ENCODE measurements at regions not wholly inside any gene's neighbourhood (a gene's known extent, or its start where the extent isn't known, plus 50 kb on each side); places are given as distances from the start of the nearest gene placed in this dataset.

DNA sequence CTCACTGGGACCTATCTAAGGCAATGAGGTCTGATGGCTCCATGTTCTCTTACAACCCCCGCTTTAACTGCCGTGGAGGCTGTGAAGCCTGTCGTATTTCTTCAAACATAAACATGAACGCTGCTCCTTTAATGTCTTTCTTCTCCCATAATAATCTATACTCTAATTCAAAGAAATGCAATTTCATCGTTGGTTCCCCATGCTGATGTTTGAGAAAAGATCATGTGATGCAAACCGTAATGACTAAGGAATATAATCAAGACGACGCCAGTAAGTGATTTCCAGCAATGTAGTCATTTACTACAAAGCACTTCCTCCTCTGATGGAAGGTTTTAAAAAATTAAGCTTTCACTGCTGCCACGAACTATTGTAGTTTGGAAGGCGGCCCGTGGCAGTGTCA, 102.6 kb upstream of the NEBL start:
- H3K9me3 Mint-ChIP-seq (ENCODE audit: unreplicated experiment): peaks cover 2% of the 10 kb centered on the region
- H3K4me1 Mint-ChIP-seq (ENCODE audit: low read depth, unreplicated experiment): peaks cover 11% of the 10 kb centered on the region
- no peak for DNase-seq
- no peak overlapping the region for H3K4me3 Mint-ChIP-seq (ENCODE audit: unreplicated experiment)
- no peaks in the 10 kb centered on the region for H3K27me3 Mint-ChIP-seq (ENCODE audit: unreplicated experiment)
- no peaks in the 10 kb centered on the region for H3K36me3 Mint-ChIP-seq (ENCODE audit: unreplicated experiment)
- TF ChIP-seq, protein P1, sequence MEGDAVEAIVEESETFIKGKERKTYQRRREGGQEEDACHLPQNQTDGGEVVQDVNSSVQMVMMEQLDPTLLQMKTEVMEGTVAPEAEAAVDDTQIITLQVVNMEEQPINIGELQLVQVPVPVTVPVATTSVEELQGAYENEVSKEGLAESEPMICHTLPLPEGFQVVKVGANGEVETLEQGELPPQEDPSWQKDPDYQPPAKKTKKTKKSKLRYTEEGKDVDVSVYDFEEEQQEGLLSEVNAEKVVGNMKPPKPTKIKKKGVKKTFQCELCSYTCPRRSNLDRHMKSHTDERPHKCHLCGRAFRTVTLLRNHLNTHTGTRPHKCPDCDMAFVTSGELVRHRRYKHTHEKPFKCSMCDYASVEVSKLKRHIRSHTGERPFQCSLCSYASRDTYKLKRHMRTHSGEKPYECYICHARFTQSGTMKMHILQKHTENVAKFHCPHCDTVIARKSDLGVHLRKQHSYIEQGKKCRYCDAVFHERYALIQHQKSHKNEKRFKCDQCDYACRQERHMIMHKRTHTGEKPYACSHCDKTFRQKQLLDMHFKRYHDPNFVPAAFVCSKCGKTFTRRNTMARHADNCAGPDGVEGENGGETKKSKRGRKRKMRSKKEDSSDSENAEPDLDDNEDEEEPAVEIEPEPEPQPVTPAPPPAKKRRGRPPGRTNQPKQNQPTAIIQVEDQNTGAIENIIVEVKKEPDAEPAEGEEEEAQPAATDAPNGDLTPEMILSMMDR (IDR thresholded peaks at IDR 0.05; ENCODE audit: partially characterized antibody, unreplicated experiment): no peak
- H3K27ac Mint-ChIP-seq (ENCODE audit: unreplicated experiment): no peak overlapping the region

DNA sequence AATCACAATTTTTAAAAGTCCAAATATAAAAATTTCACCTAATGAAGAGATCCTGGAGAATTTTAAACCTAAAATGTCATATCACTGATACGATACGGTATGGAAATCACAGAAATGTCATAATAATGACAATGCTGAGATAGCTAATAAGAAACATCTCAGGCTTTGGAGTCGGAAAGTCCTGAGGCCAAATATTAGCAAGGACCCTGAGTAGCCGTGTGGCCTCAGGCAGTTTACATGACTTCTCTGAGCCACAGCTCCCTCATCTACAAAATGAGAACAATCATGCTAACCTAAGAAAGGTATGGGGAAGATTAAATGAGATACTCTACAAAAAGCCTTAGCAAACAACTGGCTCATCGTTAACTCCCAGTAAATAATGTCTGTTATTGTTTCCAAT, 100.9 kb upstream of the NEBL start:
- no peak overlapping the region for H3K4me3 Mint-ChIP-seq (ENCODE audit: unreplicated experiment)
- H3K27me3 Mint-ChIP-seq (ENCODE audit: unreplicated experiment): no peaks in the 10 kb centered on the region
- TF ChIP-seq, protein P1 (IDR thresholded peaks at IDR 0.05; ENCODE audit: partially characterized antibody, unreplicated experiment): no peak
- peaks cover 4% of the 10 kb centered on the region for H3K4me1 Mint-ChIP-seq (ENCODE audit: low read depth, unreplicated experiment)
- no peaks in the 10 kb centered on the region for H3K36me3 Mint-ChIP-seq (ENCODE audit: unreplicated experiment)
- no peaks in the 10 kb centered on the region for H3K9me3 Mint-ChIP-seq (ENCODE audit: unreplicated experiment)
- no peak overlapping the region for H3K27ac Mint-ChIP-seq (ENCODE audit: unreplicated experiment)
- no peak for DNase-seq

DNA sequence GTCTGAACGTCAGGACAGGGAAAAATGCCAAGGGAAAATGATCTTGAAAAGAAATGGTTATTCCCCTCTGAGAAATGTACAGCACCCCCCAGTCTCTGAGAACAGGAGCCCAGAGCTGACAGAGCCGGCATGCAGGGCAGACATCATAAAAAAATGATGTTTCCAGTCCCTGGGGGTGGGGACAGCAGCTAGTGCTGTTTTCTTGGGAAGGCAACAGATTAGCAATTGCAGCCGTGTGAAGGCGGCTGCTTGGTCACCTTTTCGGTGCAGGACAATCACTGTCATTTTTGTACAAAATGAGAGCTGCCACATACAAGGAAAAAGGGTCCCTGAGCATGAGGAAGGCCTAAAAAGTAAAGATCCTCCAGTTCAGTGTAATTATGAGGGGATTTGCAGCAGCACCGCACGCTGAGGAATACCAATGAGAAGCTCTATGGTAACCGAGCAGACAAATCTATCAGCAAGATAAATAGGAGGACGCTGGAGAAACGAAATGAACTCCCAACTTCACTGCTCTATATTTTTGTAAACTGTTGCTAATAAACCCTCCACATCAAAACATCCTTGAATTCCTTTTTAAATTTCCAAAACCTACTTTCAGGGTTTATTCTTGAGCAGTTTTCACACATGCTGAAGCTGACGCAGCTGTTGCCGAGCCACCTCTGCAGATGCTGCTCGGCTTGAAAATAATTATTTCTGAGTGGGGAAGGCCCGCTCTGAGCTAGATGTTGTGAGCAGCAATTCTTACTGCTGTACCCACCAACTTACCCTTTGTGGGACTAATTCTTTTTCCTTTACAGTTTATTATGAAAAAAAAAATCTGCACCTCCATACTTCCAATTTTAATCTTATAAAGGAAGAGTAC, 98.2 kb upstream of the NEBL start:
- no peaks in the 10 kb centered on the region for H3K9me3 Mint-ChIP-seq (ENCODE audit: unreplicated experiment)
- no peaks in the 10 kb centered on the region for H3K36me3 Mint-ChIP-seq (ENCODE audit: unreplicated experiment)
- H3K4me3 Mint-ChIP-seq (ENCODE audit: unreplicated experiment): no peak overlapping the region
- TF ChIP-seq, protein P1 (IDR thresholded peaks at IDR 0.05; ENCODE audit: partially characterized antibody, unreplicated experiment): no peak
- DNase-seq: no peak
- H3K4me1 Mint-ChIP-seq (ENCODE audit: low read depth, unreplicated experiment): peaks cover 3% of the 10 kb centered on the region
- no peaks in the 10 kb centered on the region for H3K27me3 Mint-ChIP-seq (ENCODE audit: unreplicated experiment)
- no peak overlapping the region for H3K27ac Mint-ChIP-seq (ENCODE audit: unreplicated experiment)

DNA sequence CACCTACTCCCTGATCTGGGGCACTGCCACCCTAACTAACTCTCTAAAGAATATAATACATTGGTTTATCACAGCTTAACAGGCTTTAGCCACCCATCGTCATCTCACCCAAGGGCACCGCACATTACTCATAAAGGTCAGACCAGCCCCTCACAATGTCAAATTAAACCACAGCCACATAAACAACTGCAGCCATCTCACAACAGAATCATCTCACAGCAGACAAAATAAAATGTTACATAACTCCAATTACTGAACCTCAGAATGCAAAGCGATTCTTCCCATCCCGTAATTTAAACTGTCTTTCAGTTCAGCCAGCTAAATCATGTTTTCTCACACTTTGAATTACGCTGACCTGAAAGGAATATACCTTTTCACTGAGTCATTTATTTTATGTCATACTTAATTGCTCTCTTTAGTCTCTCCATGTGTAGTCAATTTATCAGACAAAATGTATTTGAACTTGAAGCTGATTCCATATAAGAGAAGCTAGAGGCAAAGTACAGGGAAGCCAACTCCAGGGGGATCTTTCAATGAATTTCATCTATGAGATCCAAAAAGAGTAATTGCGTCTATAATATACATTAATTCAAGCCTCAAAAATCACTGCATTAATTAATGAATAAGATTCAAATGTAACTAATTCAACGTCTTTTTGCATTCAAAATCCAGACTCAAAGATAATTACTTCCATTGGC, 96.9 kb upstream of the NEBL start:
- no peaks in the 10 kb centered on the region for H3K36me3 Mint-ChIP-seq (ENCODE audit: unreplicated experiment)
- H3K9me3 Mint-ChIP-seq (ENCODE audit: unreplicated experiment): no peaks in the 10 kb centered on the region
- DNase-seq: no peak
- H3K4me3 Mint-ChIP-seq (ENCODE audit: unreplicated experiment): no peak overlapping the region
- H3K4me1 Mint-ChIP-seq (ENCODE audit: low read depth, unreplicated experiment): peaks cover 3% of the 10 kb centered on the region
- no peak overlapping the region for H3K27ac Mint-ChIP-seq (ENCODE audit: unreplicated experiment)
- TF ChIP-seq, protein P1 (IDR thresholded peaks at IDR 0.05; ENCODE audit: partially characterized antibody, unreplicated experiment): no peak
- H3K27me3 Mint-ChIP-seq (ENCODE audit: unreplicated experiment): no peaks in the 10 kb centered on the region

DNA sequence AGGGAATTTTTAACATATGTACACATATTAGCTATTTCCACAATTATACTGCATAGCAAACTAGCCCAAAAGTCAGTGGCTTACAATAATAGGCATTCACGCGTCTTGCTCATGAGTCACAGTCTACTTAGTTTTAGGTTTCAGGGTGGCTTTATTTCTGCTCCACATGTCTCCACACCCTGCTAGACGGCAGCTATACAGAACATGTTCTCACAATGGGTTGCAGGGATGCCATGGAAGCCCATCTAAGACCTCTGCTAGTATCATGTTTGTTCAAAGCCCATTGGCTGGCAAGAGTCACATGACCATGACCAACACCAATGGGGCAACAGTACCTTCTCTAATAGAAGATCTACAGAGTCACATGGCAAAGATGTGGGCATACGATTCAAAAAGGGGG, 96.3 kb upstream of the NEBL start:
- Mint-ChIP-seq H3K9me3 (ENCODE audit: unreplicated experiment) (no peaks in the 10 kb centered on the region), H3K27me3 (ENCODE audit: unreplicated experiment) (no peaks in the 10 kb centered on the region), H3K27ac (ENCODE audit: unreplicated experiment) (no peak overlapping the region), H3K4me3 (ENCODE audit: unreplicated experiment) (no peak overlapping the region), H3K4me1 (ENCODE audit: low read depth, unreplicated experiment) (peaks cover 3% of the 10 kb centered on the region), H3K36me3 (ENCODE audit: unreplicated experiment) (no peaks in the 10 kb centered on the region)
- TF ChIP-seq, protein P1 (IDR thresholded peaks at IDR 0.05; ENCODE audit: partially characterized antibody, unreplicated experiment): no peak
- no peak for DNase-seq
